ENCODE measurements at regions not wholly inside any gene's neighbourhood (a gene's known extent, or its start where the extent isn't known, plus 50 kb on each side); places are given as distances from the start of the nearest gene placed in this dataset.
"Not testable (repeated sequence)": the region's sequence is repeated elsewhere in the genome, so short reads cannot be mapped to it uniquely, and the experiment has no call there.

DNA sequence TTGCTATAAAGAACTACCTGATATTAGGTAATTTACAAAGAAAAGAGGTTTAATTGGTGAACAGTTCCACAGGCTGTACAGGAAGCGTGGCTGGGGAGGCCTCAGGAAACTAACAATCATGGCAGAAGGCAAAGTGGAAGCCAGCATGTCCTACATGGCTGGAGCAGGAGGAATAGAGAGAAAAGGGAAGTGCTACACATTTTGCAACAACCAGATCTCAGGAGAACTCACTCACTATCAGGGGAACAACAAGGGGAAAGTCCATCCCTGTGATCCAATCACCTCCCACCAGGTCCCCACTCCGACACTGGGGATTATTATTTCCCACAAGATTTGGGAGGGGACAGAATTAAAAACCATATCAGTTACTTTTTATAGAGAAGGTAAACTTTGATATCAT is 273.5 kb upstream of the MMADHC start:
- DNase-seq (ENCODE audit: low spot score), result no peak

DNA sequence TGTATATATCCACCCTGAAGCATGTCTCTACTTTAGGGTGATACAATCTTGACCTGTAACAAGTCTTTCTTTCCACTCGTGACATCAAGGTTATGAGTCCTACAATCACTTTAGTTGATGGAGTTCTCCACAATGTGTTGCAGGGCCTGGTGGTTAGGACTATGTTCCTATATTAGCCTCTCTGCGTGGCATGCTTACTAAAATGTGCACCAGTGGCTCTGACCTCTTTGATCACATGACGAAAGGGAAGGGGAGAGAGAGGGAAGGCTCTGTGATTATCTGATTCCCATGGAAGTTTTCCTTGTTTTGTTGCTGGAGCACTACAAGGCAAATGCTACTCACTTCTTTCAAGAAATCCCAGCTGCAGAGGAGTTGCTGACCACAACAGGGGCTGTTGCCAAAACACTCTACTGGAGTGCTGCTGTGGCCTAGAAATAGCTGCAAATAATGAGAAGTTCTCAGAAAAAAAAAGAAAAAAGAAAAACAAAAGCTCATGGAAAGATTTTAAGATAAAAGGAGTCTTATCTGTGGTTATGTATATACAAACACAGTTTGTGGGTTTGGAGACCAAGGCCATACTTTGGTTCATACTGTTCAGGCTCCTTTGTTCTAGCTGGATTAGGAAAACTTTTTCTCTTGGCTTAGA is 272.8 kb upstream of the MMADHC start:
- peak; percentile 29 for DNase-seq (ENCODE audit: low spot score)

DNA sequence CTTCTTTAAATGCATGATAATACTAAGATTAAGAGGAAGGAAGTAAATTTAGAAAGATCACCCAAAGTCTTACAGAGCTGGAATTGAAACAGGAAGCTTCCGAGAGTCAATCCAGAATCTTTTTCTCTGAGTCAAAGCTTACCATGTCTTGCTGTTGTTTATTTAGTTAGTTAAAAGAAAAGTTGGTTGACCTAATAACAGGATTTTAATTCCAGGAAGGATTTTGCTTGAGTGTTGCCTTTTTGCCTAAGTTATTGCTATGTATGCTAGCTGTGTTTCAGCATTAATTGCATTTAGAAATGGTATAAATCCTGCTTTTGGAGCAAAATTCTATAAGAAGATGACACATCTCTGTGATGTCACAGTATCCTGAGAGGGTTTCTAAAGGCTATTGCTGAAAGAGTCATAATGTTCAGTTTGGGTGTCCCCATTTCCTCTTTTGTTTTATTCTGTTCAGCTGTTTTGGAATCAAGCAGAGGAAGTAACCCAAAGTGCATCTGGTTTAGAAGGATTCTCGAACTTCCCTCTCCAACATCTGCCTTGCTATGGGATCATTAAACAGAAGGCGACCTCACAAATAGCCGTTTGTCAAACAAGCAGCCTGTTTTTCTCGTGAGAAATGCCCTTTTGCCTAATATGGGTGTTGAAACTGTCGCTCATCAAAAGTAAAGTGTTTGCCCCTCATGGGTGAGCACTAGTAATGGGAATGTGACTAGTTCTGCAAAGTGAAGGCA is 271.5 kb upstream of the MMADHC start:
- peak; percentile 46 for DNase-seq (ENCODE audit: low spot score)

DNA sequence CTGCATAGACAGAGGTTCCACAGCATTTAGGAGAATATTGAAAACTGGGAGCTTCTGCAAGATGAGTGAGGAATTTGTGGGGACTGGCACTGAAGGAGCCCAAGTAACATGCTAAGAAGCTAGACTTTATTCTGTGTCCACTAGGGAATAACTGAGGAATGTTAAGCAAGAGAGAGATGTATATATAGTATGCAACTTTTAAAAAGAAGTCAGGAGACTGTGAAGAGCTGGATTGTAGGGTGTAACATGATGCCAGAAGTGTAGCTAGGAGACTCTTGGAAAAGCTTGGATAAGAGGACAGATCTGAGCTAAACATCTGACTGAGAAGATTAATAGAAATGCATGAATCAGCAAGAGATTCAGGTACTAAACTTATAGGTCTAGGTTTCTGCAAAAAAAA is 270.6 kb upstream of the MMADHC start:
- no peak for DNase-seq (ENCODE audit: low spot score)

DNA sequence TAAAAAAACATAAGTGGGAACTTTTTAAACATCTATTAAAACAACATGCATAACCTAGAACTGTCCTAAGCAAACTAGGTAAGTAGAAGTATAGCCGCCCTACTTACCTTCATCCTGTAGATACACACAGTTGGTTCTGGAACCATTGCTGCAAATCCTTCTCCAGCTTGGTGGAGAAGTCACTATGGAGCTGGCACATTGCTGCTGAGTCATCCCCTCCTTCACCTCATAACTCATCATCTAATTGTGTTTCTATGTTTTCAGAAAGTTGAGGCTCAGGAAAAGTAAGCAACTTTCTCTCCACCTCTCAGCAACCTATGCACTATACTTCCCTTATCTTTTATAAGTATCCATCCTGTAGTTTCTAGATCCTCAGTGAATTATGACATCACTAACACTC is 269.8 kb upstream of the MMADHC start:
- DNase-seq (ENCODE audit: low spot score), result no peak

DNA sequence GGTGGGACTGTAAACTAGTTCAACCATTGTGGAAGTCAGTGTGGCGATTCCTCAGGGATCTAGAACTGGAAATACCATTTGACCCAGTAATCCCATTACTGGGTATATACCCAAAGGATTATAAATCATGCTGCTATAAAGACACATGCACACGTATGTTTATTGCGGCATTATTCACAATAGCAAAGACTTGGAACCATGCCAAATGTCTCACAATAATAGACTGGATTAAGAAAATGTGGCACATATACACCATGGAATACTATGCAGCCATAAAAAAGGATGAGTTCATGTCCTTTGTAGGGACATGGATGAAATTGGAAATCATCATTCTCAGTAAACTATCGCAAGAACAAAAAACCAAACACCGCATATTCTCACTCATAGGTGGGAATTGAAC is 268.3 kb upstream of the MMADHC start:
- DNase-seq (ENCODE audit: low spot score), result not testable (repeated sequence)

DNA sequence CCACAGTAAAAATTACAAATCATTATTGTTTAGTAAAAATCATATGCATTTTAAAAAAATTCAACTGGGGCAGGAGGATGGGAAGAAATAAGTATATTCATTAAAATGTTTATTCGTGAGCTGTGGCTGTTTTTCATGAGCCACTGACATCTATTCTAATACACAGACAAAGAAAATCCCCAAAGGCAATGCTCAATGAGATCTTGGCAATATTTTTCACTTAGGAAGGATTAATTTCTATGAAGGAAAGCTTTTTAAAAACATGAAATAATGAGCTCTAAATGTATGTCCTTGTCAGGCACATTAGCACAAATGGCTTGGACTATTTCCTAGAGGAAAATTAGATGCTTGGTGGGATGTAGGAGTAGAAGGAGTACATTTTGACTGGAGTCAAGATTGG is 262.0 kb upstream of the MMADHC start:
- DNase-seq (ENCODE audit: low spot score), result no peak

DNA sequence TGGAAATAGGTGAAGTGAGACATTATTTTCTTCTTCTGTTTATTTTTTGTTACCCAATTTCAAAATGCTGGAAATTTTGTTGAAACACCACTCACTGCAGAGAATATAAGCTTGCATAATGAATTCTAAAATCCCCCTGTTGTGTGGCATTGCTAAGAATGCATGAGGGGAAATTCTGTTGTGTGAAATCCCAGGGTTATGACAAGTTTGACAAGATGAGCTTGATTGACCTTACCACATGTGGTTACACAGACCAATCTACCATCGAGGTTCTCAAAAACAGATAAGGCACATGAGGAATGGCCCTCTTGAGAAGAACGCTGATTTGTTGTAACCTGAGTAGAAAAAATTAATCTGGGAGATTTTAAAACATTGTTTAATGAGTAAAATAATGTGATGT is 261.6 kb upstream of the MMADHC start:
- DNase-seq (ENCODE audit: low spot score), result no peak

DNA sequence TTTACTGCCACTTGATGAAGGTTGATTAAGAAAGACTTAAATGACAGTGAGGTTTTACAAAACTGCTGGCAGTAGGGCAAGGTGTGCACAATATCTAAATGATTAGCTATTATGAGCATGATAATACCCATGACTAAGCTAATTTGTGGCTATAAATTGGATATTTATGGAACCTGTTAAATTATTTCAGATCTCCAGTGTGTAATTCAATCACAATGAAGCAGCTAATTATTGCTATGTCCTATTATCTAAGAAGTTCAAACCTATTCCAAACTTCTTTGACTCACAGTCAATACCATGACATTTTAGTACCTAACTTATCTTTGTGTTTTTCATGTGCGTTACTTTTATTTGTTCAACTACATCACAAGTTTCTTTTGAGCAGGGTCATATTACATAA is 253.8 kb upstream of the MMADHC start:
- DNase-seq (ENCODE audit: low spot score), result no peak

DNA sequence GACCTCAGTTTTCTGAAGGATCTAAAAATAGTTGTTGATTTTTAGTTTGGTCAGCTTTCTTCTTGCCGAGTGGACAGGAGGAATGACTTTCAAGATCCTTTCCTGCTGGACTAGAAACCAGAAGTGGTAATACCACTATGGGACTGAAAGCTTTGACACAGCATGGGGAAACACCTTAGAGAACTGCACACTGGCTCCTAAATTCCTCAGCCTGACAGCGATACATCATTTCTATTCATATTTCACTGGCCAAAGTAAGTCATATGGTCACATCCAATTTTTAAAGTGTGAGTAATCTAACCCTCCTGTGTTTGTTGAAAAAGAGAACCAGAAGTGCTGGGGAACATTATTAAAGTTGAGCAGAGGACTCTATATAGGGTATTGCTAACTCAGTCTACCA is 244.7 kb upstream of the MMADHC start:
- no peak for DNase-seq (ENCODE audit: low spot score)

DNA sequence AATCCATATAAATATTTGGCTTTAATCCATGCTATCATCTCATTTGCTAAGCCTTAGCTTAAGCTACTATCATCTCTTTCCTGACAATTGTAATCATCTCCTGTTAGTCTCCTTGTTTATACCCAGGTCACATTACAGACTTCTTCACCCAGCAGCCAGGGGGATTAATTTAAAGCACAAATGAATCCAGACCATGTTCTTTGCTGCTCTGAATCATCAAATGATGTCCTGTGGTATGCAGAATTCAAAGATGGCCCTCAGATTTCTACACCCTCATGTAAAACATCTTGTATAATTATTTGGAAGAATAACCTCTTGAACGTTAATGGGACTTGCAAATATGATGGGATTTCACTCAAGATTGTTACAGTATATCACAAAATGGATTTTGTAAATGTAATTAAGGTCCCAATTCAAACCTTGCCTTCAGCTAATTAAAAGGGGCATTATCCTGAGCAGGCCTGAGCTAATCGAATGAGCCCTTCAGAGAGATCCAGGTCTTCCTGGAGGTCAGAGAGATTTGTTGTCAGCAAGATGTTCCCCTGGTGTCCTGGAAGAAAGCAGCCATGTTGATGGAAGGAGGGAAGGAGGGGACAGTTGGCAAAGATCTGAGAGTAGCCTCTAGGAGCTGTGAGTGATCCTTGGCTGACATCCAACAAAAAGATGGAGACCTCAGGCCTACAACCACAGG is 241.1 kb upstream of the MMADHC start:
- DNase-seq (ENCODE audit: low spot score), result no peak

DNA sequence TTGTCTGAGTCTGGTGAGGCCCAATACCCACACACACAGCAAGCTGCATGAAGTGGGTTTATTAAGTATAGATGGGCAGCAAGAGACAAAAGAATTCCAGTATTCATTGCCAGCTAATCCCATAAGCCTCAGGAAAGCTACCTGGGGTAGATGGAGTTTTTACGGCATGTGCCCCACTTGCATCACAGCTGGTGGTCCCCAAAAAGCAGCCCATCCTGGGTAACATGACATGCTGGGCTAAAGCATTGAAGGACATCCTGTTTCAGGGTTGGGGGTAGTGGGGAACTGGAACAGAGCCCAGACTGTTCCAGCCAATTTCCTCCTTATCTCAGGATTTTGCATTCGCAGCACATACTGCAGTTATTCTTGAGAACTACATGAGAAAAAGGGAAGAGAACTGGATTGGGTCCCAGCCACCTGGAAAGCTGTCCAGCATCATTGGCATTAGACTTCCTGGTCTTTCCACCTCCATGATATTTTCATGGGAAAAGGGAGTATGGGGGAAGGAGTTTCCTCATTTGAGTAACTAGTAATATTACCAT is 240.1 kb upstream of the MMADHC start:
- DNase-seq (ENCODE audit: low spot score), result no peak

DNA sequence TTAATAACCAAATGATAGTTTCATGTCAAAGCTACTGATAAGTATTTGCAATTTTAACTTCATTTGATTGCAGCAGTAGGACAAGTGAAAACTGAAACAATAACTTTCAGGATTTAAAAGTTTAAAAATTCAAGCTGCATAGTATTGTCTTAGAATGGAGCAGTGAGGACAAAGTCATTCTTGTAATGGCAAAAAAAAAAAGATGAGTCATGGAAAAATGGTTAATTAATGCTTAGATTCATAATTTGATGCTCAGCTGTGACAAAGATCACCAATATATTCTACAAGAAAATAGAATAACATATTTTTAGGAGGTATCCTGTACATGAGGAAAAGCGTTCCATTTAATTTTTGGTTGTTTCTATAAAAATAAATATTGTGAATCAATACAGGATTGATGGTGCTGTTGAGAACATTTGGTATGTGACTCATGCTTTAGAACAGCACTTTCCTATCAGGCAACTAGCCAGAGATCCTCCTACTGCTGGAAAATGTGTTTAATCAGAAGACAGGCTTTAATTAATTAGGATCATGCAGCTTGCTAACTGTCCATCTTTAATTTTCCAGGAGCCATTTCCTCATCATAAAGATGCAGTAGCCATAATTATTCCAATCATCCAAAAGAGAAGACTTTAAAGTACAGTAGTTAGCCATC is 239.0 kb upstream of the MMADHC start:
- no peak for DNase-seq (ENCODE audit: low spot score)

DNA sequence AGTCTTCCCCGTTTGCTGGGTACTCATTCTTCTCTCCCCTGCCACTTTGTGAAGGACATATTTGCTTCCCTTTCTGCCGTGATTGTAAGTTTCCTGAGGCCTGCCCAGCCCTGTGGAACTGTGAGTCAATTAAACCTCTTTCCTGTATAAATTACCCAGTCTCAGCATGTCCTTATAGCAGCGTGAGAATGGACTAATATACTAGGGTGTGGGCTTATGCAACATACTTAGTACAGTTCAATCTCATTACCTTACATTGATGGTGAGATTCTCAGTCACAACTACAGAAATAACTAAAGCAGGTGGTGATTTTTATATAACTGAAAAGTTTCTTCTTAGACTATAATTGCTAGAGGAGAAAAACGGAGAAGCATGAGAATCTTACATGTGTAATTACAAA is 237.9 kb upstream of the MMADHC start:
- no peak for DNase-seq (ENCODE audit: low spot score)

DNA sequence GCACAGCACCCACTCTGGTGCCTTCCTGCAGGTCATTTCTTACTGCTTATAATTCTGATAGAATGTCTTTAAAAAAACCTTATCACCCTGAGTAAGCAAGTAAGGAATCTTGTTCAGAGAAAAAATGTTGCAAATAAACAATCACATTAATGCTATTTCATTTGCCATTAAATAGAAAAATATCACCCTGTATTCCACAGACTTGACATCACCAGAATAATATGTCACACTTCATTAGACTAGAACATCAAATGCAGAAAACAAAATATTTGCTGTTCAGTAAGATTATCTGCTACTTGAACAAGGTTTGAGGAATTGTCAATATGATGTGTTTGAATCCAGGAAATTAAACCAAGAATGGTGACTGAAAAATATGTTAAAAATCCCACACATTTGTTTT is 236.6 kb upstream of the MMADHC start:
- DNase-seq (ENCODE audit: low spot score), result no peak

DNA sequence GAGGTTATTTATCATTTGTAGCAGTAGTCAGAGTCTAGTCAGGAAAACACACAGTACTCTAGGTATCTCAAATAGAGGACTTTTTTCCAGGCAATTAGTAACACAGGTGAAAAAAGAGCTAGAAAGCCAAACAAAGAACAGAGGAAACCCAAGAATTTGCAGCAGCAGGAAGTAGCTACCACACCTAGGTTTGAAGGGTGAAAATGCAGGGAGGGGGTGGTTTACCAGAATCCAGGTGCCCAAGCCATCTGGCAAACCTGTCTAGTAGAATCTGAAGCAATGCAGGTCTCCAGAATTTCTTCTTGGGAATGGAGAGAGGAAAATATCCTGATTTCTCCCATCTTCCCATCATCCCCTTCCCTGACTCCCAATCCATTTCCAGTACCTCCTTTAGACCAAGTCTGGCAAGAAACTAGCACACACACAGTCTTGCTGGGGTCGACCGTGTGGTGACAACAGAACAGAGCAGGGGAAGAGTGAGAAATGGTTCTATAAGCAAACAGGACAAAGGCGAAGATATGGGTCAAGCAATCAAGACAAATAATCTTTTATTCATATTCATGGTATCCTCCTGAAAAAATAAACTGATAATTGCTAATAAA is 231.9 kb upstream of the MMADHC start:
- no peak for DNase-seq (ENCODE audit: low spot score)

DNA sequence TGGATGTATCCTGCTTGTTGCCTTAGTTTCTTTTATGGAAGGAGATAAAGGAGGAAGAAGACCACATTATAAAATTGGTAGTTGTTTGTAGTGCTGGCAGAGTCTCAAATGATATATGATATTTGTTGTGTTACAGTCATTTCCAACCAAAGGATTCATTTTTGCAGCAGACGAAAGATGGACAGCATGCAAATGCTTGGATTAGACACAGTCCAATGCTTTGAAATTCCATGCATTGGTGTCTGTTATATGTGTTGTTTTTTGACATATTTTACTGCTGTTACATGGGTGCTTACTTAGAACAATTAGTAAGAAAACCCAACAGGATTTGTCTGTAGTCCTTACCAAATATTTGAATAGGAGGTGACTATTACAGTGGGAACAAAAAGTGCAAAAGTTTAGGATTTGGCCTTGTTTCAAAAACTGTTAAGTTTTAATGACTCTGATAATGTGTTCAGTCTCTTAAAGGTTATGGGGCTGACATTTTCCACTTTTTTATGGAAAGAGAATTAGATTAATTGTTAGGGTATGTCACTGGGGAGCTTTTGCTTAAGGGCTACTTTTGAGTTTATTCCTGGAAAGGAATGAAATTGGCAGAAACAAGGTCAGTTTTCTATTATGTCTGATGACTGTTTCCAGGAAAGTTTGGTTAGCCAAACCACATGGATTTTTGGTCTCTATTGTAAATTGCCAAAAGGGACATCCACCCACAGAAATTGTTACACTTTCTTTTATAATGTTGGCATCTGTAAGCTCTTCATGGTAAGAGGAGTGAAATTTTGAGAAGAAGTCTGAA is 229.4 kb upstream of the MMADHC start:
- DNase-seq (ENCODE audit: low spot score), result no peak

DNA sequence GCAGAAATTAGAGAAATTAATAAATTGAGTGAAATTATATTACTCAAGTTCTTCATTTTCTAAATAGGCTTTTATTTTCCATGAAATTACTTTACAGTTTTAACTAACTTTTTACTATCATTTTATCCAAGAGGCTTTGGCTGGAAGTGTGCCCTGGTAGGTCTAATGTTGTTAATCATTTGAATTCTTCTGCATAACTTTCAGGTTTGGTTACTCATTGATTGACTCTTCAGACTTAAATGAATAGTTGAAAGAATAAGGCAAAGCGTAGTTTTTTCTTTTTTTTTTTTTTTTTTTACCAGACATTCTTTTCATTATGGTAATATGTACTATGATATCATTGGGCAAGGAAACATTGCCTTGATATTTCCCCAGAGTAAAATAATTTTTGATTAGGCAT is 228.4 kb upstream of the MMADHC start:
- no peak for DNase-seq (ENCODE audit: low spot score)

DNA sequence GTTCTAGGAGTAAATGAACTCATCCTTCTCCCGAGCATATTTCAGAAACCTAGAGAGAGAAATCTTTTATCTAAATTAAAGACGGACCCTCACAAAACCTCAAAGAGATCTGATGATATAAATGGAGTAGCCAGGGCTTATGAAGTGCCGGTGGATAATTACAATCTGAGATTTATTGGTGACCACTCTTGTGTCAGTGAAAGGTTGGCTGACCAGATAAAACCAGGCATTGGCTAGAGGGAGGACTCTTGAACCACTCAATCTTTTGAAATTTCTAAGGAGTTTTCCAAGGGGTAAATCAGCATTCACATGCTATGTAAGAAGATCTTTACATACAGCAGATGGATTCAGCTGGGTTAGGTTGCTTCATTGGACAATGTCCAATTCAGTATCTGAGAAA is 227.3 kb upstream of the MMADHC start:
- no peak for DNase-seq (ENCODE audit: low spot score)

DNA sequence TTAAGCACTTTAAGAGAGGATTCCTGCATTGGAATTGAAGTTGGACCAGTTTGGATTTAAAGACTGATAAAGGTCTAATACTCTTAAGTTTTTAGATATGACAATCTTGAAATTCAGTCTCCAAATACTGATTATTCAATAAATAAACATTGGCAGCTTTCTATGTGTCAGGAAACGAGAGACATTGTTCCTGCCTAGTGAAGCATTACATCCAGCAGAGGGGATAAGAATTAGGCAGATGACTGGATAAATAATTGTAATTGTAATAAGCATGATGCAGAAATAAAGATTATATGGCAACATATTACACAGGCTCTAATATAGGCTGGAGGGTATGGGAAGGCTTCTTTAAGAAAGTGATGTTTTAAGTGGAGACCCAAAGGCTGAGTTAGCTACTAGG is 226.5 kb upstream of the MMADHC start:
- no peak for DNase-seq (ENCODE audit: low spot score)

DNA sequence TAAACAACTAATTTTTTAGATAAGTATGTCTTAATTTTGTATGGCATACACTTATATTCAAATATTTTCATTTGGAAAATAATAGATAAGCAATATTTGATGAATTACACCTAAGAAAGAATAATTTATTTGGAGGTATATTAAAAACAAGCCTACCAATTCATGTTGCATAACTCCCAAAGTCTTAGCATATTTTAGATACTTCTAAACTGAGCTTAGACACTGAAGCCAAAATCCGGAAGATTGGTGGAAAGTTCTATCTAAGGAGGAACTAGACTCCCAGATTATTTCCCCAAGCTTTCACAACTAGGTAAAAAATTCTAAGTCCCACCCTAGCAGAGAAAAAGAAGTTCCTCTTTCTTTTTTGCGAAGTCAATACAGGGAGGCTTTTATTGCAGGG is 221.0 kb upstream of the MMADHC start:
- no peak for DNase-seq (ENCODE audit: low spot score)
